Amygdala (tissue), 56 donors: ENCODE measurements at regions not wholly inside any gene's neighbourhood (a gene's known extent, or its start where the extent isn't known, plus 50 kb on each side); places are given as distances from the start of the nearest gene placed in this dataset.
"Not testable (repeated sequence)": the region's sequence is repeated elsewhere in the genome, so short reads cannot be mapped to it uniquely, and the experiment has no call there.

Source experiments
- DNase-seq, 56 donors: peaks; one replicate each; lab custom pipeline; 2025; lab: John Stamatoyannopoulos, UW

DNA sequence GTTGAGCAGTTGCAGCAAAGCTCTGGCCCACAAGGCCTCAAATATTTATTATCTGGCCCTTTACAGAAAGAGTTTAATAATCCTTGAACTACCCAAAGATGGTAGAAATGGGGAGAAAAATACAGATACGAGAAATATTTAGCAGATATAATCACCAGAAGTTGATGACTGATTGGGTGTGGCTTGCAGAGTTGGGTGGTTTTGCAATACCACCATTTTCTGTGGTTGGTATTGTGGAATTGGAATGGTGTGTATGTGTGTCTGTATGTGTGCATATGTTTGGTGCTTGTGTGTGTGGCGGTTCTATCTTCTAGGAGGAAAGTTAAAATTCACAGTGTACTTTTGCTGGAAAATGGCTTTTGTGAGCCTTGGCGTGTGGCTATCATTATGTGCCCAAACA is 85.4 kb upstream of the MANSC4 start:
- no peak for DNase-seq

DNA sequence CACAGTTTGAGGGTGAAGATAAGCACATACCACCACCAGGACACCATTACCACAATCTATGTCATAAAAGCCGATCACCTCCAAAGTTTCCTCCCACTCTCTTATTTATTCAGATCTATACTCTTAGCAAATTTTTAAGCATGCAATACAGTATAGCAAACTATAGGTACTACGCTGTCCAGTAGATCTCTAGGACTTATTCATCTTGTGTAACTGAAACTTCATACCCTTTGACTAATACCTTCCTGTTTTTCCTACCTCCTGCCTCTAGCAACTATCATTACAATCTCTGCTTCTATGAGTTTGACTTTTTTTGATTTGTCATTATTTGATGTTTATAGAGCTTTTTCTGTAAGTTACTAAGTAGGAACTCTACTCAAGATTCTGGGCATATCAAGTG is 84.5 kb upstream of the MANSC4 start:
- DNase-seq: no peak

DNA sequence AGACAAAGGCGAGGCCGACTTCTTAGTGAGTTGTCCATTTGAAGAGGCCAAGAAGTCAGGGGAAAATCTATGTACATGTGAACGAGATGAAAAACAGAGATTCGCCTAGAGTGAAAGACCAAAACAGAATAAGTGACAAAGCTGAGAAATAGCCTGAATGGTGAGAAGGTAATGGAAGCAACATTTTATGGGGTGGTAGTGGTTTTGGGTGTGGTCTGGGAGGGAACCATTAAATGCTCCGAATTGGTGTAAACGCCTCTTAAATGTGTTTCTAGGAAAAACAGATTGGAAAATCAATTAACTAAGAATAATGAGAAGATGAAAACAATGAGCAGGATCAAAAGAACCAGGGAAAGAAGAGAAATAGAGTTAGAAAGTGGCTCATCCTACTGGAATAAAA is 83.8 kb upstream of the MANSC4 start:
- no peak for DNase-seq

DNA sequence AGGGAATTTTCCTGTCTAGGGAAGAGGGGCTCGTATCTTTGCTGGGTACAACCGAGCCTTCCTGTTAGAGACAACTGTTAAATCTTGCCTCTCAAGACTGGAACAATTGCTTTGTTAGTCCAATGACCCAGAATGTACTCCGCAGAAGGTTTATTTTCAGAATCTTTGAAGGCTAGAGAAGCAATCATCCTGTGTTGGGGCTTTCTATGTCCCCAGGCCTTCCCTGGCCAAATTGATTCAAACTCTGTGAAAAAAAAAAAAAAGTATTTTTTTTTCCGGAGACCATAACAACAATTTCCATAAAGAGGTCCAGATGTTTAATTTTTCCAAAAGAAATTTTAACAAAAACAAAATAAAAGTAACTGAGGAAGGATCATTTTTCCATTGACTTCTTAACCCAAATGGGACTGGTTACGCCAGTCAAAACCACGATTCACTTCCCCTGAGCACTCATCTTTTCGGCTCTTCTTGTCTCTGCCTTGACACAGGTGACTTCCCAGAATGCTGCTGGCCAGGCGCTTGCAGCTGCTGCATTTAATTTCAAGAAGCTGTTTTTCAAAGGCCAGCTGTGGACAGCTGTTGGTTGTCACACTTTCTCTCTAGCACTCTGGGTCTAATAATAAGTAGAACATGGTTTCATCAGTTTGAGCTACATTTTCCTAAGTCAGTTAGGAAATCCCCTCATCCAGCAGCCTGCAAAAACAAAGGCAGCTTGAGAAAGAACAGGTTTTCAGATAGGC is 81.6 kb upstream of the MANSC4 start:
- no peak for DNase-seq

DNA sequence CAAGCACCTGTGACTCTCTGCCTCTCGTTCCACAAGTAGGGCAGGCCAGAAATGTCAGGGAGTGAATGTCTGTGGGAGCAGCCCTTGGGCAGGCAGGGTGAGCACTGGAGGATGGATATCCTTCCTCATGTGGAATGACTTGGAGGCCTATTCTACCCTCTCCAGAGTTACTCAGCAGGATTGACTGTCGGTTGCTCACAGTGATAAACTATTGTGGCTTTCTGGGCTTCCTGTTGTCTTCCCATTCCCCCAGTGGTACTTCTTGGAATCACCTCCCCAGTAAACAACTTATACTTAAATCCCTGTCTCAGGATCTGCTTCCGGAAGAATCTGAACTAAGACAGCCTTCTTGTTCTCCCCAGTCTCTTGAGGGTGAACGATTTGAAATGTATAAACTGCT is 79.6 kb upstream of the MANSC4 start:
- no peak for DNase-seq

DNA sequence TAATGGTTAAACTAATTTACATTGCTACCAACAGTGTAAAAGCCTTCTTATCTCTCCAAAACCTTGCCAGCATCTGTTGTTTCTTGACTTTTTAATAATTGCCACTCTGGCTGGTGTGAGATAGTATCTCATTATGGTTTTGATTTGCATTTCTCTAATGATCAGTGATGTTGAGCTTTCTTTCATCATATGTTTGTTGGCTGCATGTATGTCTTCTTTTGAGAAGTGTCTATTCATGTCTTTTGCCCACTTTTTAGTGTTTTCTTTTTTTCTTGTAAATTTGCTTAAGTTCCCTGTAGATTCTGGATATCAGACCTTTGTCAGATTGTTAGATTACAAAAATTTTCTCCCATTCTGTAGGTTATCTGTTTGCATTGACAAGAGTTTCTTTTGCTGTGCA is 77.0 kb upstream of the MANSC4 start:
- not testable (repeated sequence) for DNase-seq

DNA sequence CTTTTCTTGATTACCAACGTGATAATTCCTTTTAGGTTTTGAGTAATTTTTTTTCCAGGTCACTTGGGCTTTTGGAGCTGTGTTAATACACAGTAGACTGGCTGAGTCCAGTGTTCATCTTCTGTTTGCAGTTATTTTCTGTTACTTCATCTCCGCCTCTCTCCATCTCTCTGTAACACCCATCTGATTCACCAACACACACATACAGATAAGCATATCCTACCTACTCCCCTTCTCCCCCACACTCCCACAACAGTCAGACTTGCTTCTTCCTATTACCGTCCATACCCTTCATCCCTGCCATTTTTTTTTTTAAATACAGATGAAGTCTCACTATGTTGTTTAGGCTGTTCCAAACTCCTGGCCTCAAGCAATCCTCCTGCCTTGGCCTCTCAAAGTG is 72.7 kb upstream of the MANSC4 start:
- no peak for DNase-seq
